ENCODE measurements at regions not wholly inside any gene's neighbourhood (a gene's known extent, or its start where the extent isn't known, plus 50 kb on each side); places are given as distances from the start of the nearest gene placed in this dataset.
"Not testable (repeated sequence)": the region's sequence is repeated elsewhere in the genome, so short reads cannot be mapped to it uniquely, and the experiment has no call there.

DNA sequence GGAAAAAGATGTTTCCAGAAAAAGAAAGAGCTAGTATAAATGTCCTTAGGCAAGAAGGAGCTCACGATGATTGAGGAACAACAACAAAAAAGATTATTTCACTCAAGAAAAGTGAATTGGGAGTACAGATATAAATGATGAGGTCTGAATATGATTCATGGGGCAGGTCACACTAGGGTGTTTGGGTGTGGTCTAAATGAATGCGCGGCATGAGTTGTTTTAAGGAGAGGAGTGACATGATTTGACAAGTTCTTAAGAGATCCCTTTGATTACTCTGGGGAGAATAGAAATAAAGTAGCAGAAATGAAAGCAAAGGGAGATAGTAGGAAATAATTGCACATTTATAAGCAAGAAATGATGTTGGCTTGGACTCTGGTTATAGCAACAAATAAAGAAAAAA, 59.3 kb downstream of the NUTM2D start:
- not testable (repeated sequence) for DNase-seq

DNA sequence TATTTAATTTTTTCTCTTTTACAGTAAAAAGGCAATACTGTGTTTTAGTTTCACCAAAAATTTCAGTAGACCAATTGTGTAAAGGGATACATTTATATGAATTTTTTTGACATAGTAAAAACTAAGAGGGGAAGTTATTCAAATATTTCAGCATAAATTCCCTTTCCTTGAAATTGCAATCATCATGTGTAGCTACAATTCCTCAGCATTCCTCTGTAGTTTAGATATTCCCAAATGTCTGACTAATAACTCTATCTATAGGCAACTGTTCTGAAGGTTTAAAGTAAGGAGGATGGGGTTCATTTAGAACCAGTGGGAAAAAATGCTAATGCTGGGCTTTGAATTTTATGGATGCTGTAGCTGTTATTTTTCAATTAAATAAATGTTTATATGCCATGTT, 65.1 kb downstream of the NUTM2D start:
- DNase-seq: peak; percentile 3

DNA sequence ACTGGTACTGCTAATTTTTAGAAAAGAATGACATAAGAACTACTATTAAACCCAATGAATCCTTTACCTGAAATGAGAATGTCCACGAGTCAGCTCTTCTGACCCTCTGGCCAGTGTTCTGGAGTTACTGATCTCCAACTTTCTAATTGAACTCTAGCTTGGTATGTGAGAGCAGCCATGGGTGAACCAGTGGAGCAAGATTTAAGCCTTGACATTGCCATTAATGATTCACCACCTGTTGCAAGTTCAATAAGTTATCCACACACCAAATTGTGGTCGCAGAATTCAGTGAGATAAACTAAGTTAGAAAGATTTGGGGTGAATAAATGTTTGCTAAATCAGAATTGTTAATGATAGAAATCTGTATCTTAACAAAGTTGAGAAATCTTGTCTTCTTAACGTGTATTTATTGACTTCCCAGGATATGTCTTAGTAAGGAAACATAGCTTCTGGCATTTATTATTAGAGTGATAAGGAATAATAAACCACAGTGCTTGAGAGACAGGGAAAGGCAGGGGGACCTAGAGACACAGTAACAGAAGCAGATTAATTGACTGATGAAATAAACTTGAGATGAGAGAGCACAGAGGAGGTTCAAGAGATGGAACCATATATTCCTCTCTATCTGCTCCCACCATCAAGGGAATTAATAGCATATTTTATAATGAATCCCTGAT, 67.3 kb downstream of the NUTM2D start:
- DNase-seq: not testable (repeated sequence)

DNA sequence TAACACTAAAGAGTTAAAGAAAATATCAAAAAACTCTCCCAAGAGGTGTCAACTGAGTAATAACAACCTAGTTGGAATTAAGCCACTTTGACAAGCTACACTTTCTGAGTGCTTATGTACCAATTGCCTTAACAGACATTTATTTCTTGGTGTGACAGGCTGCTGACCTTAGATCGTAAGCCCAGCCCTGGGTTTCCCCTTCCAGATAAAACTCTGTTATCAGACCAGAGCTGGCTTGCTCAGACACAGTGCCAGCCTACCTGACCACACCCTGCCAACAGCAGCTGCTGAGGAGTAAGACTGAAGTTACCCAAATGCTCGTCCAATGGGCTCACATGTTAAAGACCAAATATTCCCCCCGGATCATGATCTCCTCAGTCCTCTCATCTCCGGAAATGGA, 70.9 kb upstream of the MINPP1 start:
- DNase-seq: not testable (repeated sequence)

DNA sequence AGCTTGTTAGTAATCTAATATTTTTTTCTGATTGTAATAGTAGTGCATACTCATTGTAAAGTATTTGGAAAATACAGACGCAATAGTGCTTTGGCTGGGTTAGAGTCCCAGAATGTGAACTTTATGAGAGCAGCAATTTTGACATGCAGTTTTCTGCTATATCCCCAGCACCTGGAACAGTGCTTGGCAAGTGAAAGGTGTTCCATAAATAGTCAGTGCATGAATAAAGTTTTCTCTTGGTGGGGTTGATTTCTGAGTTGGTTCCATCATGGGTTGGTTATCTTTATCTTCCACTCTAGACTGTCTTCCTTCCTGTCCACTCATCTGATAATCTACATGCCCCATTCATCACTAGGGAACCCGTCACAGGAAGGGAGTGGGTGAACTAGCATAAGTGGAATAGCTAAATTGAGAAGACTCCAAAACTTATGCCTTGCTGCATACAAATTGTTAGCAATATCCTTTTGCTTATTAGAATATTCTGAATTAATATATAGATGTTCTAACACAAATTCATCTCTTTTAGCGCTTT, 69.3 kb upstream of the MINPP1 start:
- not testable (repeated sequence) for DNase-seq

DNA sequence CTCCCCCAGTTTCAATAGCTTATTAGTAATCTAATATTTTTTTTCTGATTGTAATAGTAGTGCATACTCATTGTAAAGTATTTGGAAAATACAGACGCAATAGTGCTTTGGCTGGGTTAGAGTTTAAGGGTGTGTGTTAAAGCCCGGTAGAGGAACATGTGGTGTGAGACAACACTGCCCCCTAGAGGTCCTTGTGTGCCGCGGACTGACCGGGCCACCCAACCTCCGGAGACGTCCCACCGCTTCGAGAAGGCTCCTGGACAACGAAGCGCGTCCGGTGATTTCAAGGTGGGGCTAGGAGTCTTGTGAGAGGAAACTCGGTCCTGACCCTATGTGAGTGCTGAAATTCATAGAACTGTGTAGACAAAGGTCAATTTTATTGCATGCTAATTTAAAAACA, 68.6 kb upstream of the MINPP1 start:
- DNase-seq: not testable (repeated sequence)

DNA sequence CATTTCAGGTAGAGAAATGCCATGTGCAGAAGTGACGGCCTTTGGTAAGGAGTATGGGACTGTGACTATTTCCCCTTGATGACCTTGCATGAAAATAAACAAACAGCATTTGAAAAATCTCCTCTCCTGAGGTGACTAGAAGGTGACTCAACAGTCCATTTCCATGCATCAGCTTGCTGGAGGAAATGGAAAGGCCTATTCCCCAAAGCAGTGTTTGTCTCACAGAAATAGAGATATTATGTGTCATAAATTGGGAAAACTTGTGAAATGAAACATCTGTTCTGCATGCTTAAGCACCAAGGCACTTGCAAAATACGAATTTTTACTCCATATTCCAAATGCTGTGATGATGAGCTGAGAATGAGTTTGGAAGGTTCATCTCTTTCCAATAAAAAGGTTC, 67.2 kb upstream of the MINPP1 start:
- peak; percentile 80 for DNase-seq

All from HCEC 1CT (cell line).